ENCODE measurements at regions not wholly inside any gene's neighbourhood (a gene's known extent, or its start where the extent isn't known, plus 50 kb on each side); places are given as distances from the start of the nearest gene placed in this dataset.

- TF ChIP-seq CTCF (IDR thresholded peaks at IDR 0.05) (no peak), EZH2 (IDR thresholded peaks at IDR 0.05) (no peak), EZH2phosphoT487 (IDR thresholded peaks at IDR 0.05) (no peak)
Observed at GRCh38 chr2:22887426-22887825, 497.6 kb upstream of the KLHL29 start.
